A673 (cell line): ENCODE measurements at regions not wholly inside any gene's neighbourhood (a gene's known extent, or its start where the extent isn't known, plus 50 kb on each side); places are given as distances from the start of the nearest gene placed in this dataset.
"Not testable (repeated sequence)": the region's sequence is repeated elsewhere in the genome, so short reads cannot be mapped to it uniquely, and the experiment has no call there.

ENCODE experiments used
- BruUV-seq: library from RNA; stranded (reverse); fragments of 400-500 nt; replicated peaks from 2 replicates; lab custom pipeline; 2021; lab: Mats Ljungman, UMichigan
- CTCF ChIA-PET: fragments of 300-600 bp; sonication (Branson Sonifier 250); formaldehyde crosslinking; loops from one replicate; lab custom pipeline; 2022; ENCODE audit warnings: antibody characterized with exemption; lab: Charles Lee
- POLR2A ChIA-PET: fragments of 300-600 bp; sonication (Branson Sonifier 250); formaldehyde crosslinking; loops from one replicate; lab custom pipeline; 2022; ENCODE audit warnings: antibody characterized with exemption; ENCODE audit not compliant: low non-redundant PET; lab: Charles Lee
- DNase-seq: peaks from one replicate; pipeline ENCODE4 v3.0.0-alpha.2; 2015; ENCODE audit warnings: low spot score
- H3K27ac ChIP-seq: fragments of 200-600 bp; sonication (generic); 2 replicates; pipeline ENCODE4 v1.5.1; 2016; ENCODE audit warnings: mixed run types, low read depth, mild to moderate bottlenecking, mixed read lengths, antibody characterized with exemption, low read length; ENCODE audit not compliant: poor library complexity, severe bottlenecking
- H3K27me3 ChIP-seq: fragments of 200-600 bp; sonication (generic); replicated peaks from 2 replicates; pipeline ENCODE4 v1.6.1; 2017; ENCODE audit warnings: mixed run types, low read depth, mild to moderate bottlenecking, mixed read lengths, antibody characterized with exemption, low read length; ENCODE audit not compliant: insufficient read depth, poor library complexity
- H3K36me3 ChIP-seq: fragments of 200-600 bp; sonication (generic); 2 replicates; pipeline ENCODE4 v1.6.1; 2016; ENCODE audit warnings: mixed run types, mild to moderate bottlenecking, mixed read lengths, antibody characterized with exemption, low read length; ENCODE audit not compliant: insufficient read depth, poor library complexity, severe bottlenecking
- H3K4me1 ChIP-seq: fragments of 200-600 bp; sonication (generic); 2 replicates; pipeline ENCODE4 v1.6.1; 2017; ENCODE audit warnings: mixed run types, mild to moderate bottlenecking, mixed read lengths, antibody characterized with exemption, low read length; ENCODE audit not compliant: insufficient read depth, poor library complexity, severe bottlenecking
- H3K4me3 ChIP-seq: fragments of 200-600 bp; sonication (generic); 2 replicates; pipeline ENCODE4 v1.5.1; 2016; ENCODE audit warnings: low read depth, mixed run types, mild to moderate bottlenecking, mixed read lengths, low read length; ENCODE audit not compliant: poor library complexity, severe bottlenecking
- H3K9me3 ChIP-seq: fragments of 200-600 bp; sonication (generic); 2 replicates; pipeline ENCODE4 v1.6.1; 2016; ENCODE audit warnings: mixed run types, low read depth, mild to moderate bottlenecking, mixed read lengths, antibody characterized with exemption, low read length; ENCODE audit not compliant: poor library complexity, severe bottlenecking
- EZH2 ChIP-seq: fragments of 200-600 bp; sonication (generic); IDR thresholded peaks from 2 replicates; pipeline ENCODE4 v1.6.1; 2017; ENCODE audit warnings: borderline replicate concordance, low read depth, mild to moderate bottlenecking, mixed read lengths, antibody characterized with exemption, low read length; ENCODE audit not compliant: poor library complexity, severe bottlenecking
- intact Hi-C: fragments of 100-400 bp; cut with micrococcal nuclease; formaldehyde crosslinking; loops from one replicate; pipeline ENCODE4 v1.10.0; 2022; ENCODE audit not compliant: unreplicated experiment
- TF ChIP-seq, protein P1 (sequence below): fragments of 300-800, 200-600 bp; sonication (generic); conservative IDR thresholded peaks from 2 replicates; pipeline ENCODE4 v1.5.1; 2017; ENCODE audit warnings: low read depth, mild to moderate bottlenecking, antibody characterized with exemption, low read length, moderate library complexity, mixed read lengths

DNA sequence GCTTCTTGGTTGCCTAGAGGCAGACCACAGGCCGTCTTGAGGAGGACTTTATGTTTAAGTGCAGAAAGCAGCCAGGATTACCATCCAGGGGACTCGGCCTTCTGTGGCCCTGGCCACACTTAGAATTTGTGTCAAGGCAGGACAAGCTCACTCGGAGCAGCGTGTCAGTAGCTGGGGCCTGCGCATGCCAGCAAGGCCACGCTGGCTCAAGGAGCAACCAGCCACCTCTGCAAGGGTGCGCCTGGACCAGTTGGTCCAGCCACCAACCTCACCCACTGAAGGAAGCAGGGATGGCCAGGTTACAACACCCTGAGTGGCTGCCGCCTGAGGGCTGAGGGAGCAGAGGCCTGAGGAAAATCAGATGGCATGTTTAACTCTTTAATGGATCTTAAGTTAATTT, 105.7 kb downstream of the CCDC74A start:
- BruUV-seq, CTCF ChIA-PET, H3K27ac ChIP-seq, intact Hi-C loops, H3K27me3 ChIP-seq, H3K4me3 ChIP-seq, H3K4me1 ChIP-seq, POLR2A ChIA-PET, H3K36me3 ChIP-seq, DNase-seq, H3K9me3 ChIP-seq: not testable (repeated sequence)

DNA sequence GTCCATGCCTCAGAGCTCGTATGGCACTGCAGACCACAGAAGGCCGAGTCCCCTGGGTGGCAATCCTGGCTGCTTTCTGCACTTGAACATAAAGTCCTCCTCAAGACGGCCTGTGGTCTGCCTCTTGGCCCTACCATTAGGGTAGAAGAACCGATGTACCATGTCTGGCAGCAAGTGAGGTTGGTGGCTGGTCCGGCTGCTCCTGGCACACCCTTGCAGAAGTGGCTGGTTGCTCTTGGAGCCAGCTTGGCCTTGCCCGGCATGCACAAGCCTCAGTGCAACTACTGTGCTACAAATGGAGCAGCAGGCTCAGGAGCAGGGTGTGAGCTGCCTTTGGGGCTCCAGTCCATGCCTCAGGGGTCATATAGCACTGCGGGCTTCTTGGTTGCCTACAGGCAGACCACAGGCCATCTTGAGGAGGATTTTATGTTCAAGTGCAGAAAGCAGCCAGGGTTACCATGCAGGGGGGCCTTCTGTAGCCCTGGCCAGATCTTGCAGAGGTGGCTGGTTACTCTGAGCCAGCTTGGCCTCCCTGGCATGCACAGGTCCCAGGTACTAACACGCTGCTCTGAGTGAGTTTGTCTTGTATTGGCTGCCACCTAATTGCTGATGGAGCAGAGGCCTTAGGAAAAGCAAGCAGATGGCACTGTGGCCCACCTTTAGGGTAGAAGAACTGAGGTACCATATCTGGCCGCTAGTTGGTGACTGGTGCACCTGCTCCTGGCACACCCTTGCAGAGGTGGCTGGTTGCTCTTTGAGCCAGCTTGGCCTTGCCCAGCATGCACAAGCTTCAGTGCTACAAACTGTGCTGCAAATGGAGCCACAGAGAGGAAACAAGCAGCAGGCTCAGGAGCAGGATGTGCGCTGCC, 106.4 kb downstream of the CCDC74A start:
- H3K9me3 ChIP-seq, POLR2A ChIA-PET, BruUV-seq, H3K27ac ChIP-seq, intact Hi-C loops, H3K4me3 ChIP-seq, H3K27me3 ChIP-seq, CTCF ChIA-PET, H3K4me1 ChIP-seq, DNase-seq, H3K36me3 ChIP-seq: not testable (repeated sequence)

DNA sequence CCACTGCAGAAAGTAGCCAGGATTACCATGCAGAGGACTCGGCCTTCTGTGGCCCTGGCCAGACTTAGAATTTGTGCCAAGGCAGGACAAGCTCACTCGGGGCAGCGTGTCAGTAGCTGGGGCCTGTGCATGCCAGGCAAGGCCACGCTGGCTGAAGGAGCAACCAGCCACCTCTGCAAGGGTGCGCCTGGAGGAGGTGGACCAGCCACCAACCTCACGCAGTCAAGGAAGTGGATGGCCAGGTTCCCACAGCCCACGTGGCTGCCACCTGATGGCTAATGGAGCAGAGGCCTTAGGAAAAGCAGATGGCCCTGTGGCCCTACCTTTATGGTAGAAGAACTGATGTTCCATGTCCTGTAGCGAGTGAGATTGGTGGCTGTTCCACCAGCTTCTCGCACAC, 107.9 kb downstream of the CCDC74A start:
- intact Hi-C loops, result no loop called here
- Histone ChIP-seq H3K9me3 (no peaks in the 10 kb centered on the region), H3K27me3 (peaks cover 11% of the 10 kb centered on the region), H3K4me3 (no peak overlapping the region), H3K36me3 (no peaks in the 10 kb centered on the region), H3K4me1 (no peaks in the 10 kb centered on the region), H3K27ac (no peak overlapping the region)
- ChIA-PET CTCF (no interaction called here), POLR2A (no interaction called here)
- BruUV-seq, result no TSS peak
- no peak for DNase-seq
- TF ChIP-seq, protein P1, sequence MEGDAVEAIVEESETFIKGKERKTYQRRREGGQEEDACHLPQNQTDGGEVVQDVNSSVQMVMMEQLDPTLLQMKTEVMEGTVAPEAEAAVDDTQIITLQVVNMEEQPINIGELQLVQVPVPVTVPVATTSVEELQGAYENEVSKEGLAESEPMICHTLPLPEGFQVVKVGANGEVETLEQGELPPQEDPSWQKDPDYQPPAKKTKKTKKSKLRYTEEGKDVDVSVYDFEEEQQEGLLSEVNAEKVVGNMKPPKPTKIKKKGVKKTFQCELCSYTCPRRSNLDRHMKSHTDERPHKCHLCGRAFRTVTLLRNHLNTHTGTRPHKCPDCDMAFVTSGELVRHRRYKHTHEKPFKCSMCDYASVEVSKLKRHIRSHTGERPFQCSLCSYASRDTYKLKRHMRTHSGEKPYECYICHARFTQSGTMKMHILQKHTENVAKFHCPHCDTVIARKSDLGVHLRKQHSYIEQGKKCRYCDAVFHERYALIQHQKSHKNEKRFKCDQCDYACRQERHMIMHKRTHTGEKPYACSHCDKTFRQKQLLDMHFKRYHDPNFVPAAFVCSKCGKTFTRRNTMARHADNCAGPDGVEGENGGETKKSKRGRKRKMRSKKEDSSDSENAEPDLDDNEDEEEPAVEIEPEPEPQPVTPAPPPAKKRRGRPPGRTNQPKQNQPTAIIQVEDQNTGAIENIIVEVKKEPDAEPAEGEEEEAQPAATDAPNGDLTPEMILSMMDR, result no peak
- TF ChIP-seq EZH2, result no peak

DNA sequence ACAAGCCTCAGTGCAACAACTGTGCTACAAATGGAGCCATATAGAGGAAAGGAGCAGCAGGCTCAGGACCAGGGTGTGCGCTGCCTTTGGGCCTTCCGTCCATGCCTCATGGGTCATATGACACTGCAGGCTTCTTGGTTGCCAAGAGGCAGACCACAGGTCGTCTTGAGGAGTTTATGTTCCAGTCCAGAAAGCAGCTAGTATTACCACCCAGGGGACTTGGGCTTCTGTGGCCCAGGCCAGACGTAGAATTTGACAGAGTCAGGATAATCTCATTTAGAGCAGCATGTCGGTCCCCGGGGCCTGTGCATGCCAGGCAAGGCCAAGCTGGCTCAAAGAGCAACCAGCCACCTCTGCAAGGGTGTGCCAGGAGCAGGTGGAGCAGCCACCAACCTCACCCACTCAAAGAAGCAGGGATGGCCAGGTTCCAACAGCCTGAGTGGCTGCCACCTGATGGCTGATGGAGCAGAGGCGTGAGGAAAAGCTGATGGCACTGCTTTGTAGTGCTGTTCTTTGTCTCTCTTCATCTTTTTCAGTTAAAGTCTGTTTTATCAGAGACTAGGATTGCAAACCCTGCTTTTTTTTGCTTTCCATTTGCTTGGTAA, 109.1 kb downstream of the CCDC74A start:
- H3K9me3 ChIP-seq, H3K36me3 ChIP-seq, BruUV-seq, intact Hi-C loops, H3K4me1 ChIP-seq, DNase-seq, H3K27ac ChIP-seq, CTCF ChIA-PET, POLR2A ChIA-PET, H3K4me3 ChIP-seq: not testable (repeated sequence)
- H3K27me3 ChIP-seq, result peaks cover 23% of the 10 kb centered on the region

DNA sequence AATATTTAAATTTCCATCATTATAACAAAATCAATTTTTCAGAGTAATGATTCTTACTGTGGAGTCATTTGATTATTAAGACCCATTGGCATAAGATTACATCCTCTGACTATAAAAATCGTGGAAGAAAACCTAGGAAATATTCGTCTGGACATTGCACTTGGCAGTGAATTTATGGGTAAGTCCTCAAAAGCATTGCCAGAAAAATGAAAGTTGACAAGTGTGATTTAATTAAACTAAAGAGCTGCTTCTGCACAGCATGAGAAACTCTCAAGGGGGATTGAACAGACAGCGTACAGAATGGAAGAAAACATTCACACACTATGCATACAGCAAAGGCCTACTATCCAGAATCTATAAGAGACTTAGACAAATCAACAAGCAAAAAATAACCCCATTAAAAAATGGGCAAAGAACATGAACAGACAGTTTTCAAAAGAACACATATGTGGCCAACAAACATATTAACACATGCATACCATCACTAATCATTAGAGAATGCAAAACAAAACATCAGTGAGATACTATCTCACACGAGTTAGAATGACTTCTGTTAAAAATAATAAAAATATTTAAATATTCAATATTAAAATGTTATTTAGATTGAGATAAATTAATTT, 111.4 kb downstream of the CCDC74A start:
- H3K27ac ChIP-seq, H3K36me3 ChIP-seq, H3K4me1 ChIP-seq, CTCF ChIA-PET, H3K9me3 ChIP-seq, BruUV-seq, DNase-seq, POLR2A ChIA-PET, H3K4me3 ChIP-seq, intact Hi-C loops: not testable (repeated sequence)
- H3K27me3 ChIP-seq, result peaks cover 45% of the 10 kb centered on the region
